ENCODE measurements at regions not wholly inside any gene's neighbourhood (a gene's known extent, or its start where the extent isn't known, plus 50 kb on each side); places are given as distances from the start of the nearest gene placed in this dataset.
A peak's percentile ranks its signal among the peaks of the same experiment; 100 is the strongest.

DNA sequence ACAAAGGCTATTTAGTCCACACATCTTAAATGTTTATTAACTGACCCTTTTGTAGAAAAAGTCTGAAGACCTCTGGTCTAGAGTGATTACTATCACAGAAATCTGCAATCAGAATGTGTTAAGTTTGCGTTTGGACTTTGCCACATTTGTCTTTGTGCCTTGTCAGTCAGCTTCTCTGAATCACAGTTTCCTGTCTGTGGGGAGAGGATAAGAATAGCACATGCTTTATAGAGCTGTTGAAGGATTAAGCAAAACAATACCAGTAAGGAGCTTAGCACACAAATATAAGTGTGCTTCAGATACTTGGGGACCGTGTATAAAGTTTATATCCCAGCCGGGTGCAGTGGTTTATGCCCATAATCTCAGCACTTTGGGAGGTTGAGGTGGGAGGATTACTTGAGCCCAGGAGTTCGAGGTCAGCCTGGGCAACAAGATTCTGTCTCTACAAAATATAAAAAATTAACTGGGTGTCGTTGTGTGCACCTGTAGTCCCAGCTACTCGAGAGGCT is 63.0 kb upstream of the BTG1 start:
- RAD21 ChIA-PET (ENCODE audit: unreplicated experiment): interaction anchor here (0.6 to 2.5 kb wide), 19 partner anchors 8 to 284 kb away, joined by 3 to 25 read pairs (median 3); partner anchors contain the start of gene BTG1
- SMC1A ChIA-PET (ENCODE audit: uncharacterized antibody, unreplicated experiment): interaction anchor here (0.7 to 2.3 kb wide), 20 partner anchors 9 to 295 kb away, joined by 3 to 10 read pairs (median 4); partner anchors contain the start of gene BTG1
- Histone ChIP-seq H2AFZ (ENCODE audit: control insufficient read depth, low read depth, low read length) (peak overlapping the region; percentile 81), H3K27me3 (replicated peaks in 1 of 2; ENCODE audit: control insufficient read depth in 2 of 2, insufficient read depth in 2 of 2, low read length in 1 of 2) (no peaks in the 10 kb centered on the region), H3K4me1 (ENCODE audit: control insufficient read depth, insufficient read depth, low read length) (peaks cover 13% of the 10 kb centered on the region), H3K36me3 (ENCODE audit: control insufficient read depth in 2 of 2, insufficient read depth in 2 of 2, low read length in 1 of 2) (no peaks in the 10 kb centered on the region), H4K20me1 (ENCODE audit: control insufficient read depth, insufficient read depth) (no peaks in the 10 kb centered on the region), H3K4me3 (peak overlapping the region; percentile 32; the same call in 1 of the 2 replicates), H3K9ac (ENCODE audit: control insufficient read depth, insufficient read depth, low read length) (peak overlapping the region; percentile 57), H3K4me2 (ENCODE audit: control insufficient read depth, insufficient read depth) (peak overlapping the region; percentile 69), H3K27ac (ENCODE audit: control insufficient read depth, insufficient read depth) (peak overlapping the region; percentile 75), H3K79me2 (ENCODE audit: control insufficient read depth, insufficient read depth, low read length) (no peaks in the 10 kb centered on the region), H3K9me3 (replicated peaks; ENCODE audit: control insufficient read depth, insufficient read depth, low read length) (no peaks in the 10 kb centered on the region; the same call in 2 of the 3 replicates)
- FAIRE-seq: peak; percentile 81
- no TSS peak for BruUV-seq (replicated peaks)
- ATAC-seq: peak; percentile 86
- POLR2A ChIA-PET: interaction anchor here (0.6 to 1.5 kb wide), 5 partner anchors 10 to 155 kb away, joined by 4 to 5 read pairs (median 5); partner anchors contain the start of gene BTG1
- CTCF ChIA-PET: interaction anchor here (0.5 to 1.3 kb wide), 5 partner anchors 9 to 282 kb away, joined by 3 to 5 read pairs (median 3); partner anchors contain the start of gene BTG1
- DNase-seq (ENCODE audit: low read depth, low spot score): peak; percentile 71
- 7% methylated on average over 6 of the region's 6 CpGs for WGBS (ENCODE audit: insufficient coverage, insufficient replicate concordance, low lambda C conversion rate, missing lambda C conversion rate)
- intact Hi-C loops (cut with micrococcal nuclease; ENCODE audit: unreplicated experiment): loop anchor here (5.0 kb wide), 1 partner anchor 51 kb away; no protein-coding TSS in a partner anchor
- in situ Hi-C loops (cut with MboI): no loop called here
- TF ChIP-seq MYC (IDR thresholded peaks at IDR 0.05; ENCODE audit: insufficient read depth, insufficient read length, insufficient replicate concordance, low read length, severe bottlenecking) (no peak), IKZF2 (IDR thresholded peaks at IDR 0.05) (peak in 1 of 2 experiments; percentile 35; a peak in 3 of 4 replicates), NBN (IDR thresholded peaks at IDR 0.05) (0 out of 2 replicates have a peak, but pooled peaks have one; percentile 48), MTA2 (IDR thresholded peaks at IDR 0.05; ENCODE audit: low read depth) (peak; percentile 48), BCL11A (IDR thresholded peaks at IDR 0.05; ENCODE audit: low read depth, low read length) (no peak), SPI1 (IDR thresholded peaks at IDR 0.05; ENCODE audit: borderline replicate concordance, insufficient read depth, low read depth, low read length) (no peak), BACH1 (IDR thresholded peaks at IDR 0.05; ENCODE audit: borderline replicate concordance) (0 out of 2 replicates have a peak, but pooled peaks have one; percentile 26), MYB (IDR thresholded peaks at IDR 0.05; ENCODE audit: borderline replicate concordance, low read depth, low read length) (no peak), ZNF384 (IDR thresholded peaks at IDR 0.05; ENCODE audit: borderline replicate concordance, low read depth, low read length) (no peak), HDGF (IDR thresholded peaks at IDR 0.05) (no peak), TBL1XR1 (IDR thresholded peaks at IDR 0.05; ENCODE audit: low read depth, low read length) (no peak), ZZZ3 (IDR thresholded peaks at IDR 0.05; ENCODE audit: control insufficient read depth, insufficient read length, low read depth) (no peak), ETV6 (conservative IDR thresholded peaks at IDR 0.05 in 1 of 2, IDR thresholded peaks at IDR 0.05 in 1 of 2; ENCODE audit: borderline replicate concordance in 1 of 2, low read depth in 1 of 2) (no peak), SP1 (IDR thresholded peaks at IDR 0.05; ENCODE audit: low read depth, low read length) (no peak), NFYB (IDR thresholded peaks at IDR 0.05; ENCODE audit: insufficient read depth, low read depth, low read length) (no peak), CUX1 (IDR thresholded peaks at IDR 0.05; ENCODE audit: insufficient replicate concordance, low read depth, low read length) (no peak), CBFB (IDR thresholded peaks at IDR 0.05; ENCODE audit: low read depth) (no peak)
- TF ChIP-seq, protein P1, sequence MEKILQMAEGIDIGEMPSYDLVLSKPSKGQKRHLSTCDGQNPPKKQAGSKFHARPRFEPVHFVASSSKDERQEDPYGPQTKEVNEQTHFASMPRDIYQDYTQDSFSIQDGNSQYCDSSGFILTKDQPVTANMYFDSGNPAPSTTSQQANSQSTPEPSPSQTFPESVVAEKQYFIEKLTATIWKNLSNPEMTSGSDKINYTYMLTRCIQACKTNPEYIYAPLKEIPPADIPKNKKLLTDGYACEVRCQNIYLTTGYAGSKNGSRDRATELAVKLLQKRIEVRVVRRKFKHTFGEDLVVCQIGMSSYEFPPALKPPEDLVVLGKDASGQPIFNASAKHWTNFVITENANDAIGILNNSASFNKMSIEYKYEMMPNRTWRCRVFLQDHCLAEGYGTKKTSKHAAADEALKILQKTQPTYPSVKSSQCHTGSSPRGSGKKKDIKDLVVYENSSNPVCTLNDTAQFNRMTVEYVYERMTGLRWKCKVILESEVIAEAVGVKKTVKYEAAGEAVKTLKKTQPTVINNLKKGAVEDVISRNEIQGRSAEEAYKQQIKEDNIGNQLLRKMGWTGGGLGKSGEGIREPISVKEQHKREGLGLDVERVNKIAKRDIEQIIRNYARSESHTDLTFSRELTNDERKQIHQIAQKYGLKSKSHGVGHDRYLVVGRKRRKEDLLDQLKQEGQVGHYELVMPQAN (conservative IDR thresholded peaks at IDR 0.05): no peak

All from GM12878 (cell line).